Brain microvascular endothelial cell (primary cell): ENCODE measurements at regions not wholly inside any gene's neighbourhood (a gene's known extent, or its start where the extent isn't known, plus 50 kb on each side); places are given as distances from the start of the nearest gene placed in this dataset.

Experiments used
- DNase-seq: peaks from one replicate; pipeline ENCODE4 v3.0.0-alpha.2; 2020
- H3K27ac ChIP-seq: fragments of 250-450 bp; sonication (Bioruptor Pico); 2 replicates; pipeline ENCODE4 v1.5.1; 2020; ENCODE audit warnings: mild to moderate bottlenecking, moderate library complexity
- H3K27me3 ChIP-seq: fragments of 250-450 bp; sonication (Bioruptor Pico); replicated peaks from 2 replicates; pipeline ENCODE4 v1.5.1; 2020; ENCODE audit warnings: mild to moderate bottlenecking
- H3K36me3 ChIP-seq: fragments of 250-450 bp; sonication (Bioruptor Pico); replicated peaks from 2 replicates; pipeline ENCODE4 v1.5.1; 2020; ENCODE audit warnings: mild to moderate bottlenecking
- H3K4me3 ChIP-seq: 2 replicates; pipeline ENCODE4 v1.5.1; 2011; ENCODE audit warnings: low read depth, mild to moderate bottlenecking, control low read depth, low read length, moderate library complexity
- in situ Hi-C: cut with HindIII; loops from 2 replicates; pipeline ENCODE4 v1.10.0; 2017; ENCODE audit warnings: low sequenced_read_pairs, low pct_ligation_motif_present
- TF ChIP-seq, protein P1 (sequence below): IDR thresholded peaks from 2 replicates; pipeline ENCODE4 v1.5.1; 2011; ENCODE audit warnings: low read depth, mild to moderate bottlenecking, moderate library complexity, low read length, control low read depth, inconsistent platforms; ENCODE audit errors: missing control alignments

DNA sequence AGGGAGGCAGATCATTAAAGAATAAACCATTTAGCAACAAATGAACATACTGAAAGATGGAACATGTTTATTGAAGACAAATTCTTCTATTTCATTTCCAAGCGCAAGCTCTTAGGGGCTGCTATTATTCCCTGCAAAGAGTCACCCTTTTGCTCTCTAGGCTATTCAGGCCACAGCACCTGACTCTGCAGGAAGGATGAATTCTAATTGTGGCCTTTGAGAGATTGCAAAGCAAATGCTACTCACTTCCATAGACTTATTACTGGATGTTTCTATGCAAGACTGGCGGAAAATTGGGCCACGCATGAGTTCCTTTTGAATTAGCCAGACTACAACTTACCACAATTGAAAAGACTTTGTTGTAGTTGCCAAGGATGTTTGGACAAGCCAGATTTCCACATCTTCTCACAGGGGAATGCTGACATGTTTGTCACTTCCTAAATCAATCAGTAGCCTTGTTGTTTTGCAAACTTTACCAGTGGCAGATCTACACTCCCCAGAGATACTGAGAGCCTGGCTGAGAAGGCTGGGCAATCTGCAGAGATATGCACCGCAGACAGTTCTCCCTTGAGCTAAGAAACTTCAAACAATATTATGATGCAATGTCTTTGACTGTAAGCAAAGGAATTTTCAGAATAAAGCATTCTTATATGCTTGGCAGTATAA, 334.3 kb upstream of the SYT1 start:
- peak; percentile 2 for DNase-seq
- TF ChIP-seq, protein P1, sequence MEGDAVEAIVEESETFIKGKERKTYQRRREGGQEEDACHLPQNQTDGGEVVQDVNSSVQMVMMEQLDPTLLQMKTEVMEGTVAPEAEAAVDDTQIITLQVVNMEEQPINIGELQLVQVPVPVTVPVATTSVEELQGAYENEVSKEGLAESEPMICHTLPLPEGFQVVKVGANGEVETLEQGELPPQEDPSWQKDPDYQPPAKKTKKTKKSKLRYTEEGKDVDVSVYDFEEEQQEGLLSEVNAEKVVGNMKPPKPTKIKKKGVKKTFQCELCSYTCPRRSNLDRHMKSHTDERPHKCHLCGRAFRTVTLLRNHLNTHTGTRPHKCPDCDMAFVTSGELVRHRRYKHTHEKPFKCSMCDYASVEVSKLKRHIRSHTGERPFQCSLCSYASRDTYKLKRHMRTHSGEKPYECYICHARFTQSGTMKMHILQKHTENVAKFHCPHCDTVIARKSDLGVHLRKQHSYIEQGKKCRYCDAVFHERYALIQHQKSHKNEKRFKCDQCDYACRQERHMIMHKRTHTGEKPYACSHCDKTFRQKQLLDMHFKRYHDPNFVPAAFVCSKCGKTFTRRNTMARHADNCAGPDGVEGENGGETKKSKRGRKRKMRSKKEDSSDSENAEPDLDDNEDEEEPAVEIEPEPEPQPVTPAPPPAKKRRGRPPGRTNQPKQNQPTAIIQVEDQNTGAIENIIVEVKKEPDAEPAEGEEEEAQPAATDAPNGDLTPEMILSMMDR = no peak
- H3K36me3 ChIP-seq = no peaks in the 10 kb centered on the region
- H3K4me3 ChIP-seq = no peak overlapping the region
- no peaks in the 10 kb centered on the region for H3K27me3 ChIP-seq
- H3K27ac ChIP-seq = no peak overlapping the region
- in situ Hi-C loops = no loop called here

DNA sequence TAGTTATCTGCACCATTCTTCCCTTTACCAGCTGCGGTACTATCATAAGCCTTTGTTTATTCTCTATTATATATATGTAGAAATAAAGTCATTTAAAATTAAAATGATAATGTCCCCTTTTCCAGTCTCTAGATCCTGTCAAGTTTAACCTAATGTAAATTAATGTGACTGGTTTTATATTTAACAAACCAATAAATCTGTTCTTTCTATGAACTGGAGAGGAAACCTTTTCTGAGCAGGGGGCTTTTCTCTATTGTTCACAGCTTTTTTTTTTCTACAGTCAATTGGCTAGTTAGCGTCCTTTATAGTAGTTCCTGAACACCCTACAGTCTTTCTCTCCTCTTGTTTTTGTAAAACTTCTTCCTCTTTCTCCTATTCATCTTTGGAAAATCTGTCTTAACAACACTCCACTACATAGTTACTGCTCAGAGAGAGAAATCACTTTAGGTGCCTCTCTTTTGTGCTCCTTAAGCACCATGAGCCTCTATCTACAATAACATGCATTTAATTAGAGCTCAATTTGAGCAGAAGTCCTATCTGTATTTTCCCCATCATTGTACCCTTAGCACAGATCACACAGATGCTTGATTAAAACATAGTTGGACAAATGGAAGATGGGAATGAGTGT, 332.6 kb upstream of the SYT1 start:
- no peaks in the 10 kb centered on the region for H3K36me3 ChIP-seq
- no peak overlapping the region for H3K27ac ChIP-seq
- DNase-seq = no peak
- no peak overlapping the region for H3K4me3 ChIP-seq
- H3K27me3 ChIP-seq = no peaks in the 10 kb centered on the region
- in situ Hi-C loops = no loop called here
- TF ChIP-seq, protein P1 = no peak

DNA sequence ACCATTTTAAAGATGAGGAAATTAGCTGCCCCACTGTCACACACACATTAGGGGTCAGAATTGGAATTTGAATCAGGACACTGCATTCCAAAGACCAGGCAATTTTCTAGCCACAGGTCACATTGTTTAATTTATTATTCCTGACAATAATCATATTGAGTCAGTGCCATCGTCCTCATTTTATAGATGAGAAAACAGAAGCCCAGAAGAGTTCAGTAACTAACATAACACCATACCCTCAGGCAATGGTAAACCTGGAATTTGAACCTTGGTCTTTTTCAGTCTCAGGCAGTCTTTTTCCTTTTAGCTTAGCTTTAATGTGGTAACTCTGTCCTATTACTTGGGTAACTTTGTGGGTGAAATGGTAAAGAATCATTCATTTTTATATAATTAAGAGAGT, 330.3 kb upstream of the SYT1 start:
- Histone ChIP-seq H3K36me3 (no peaks in the 10 kb centered on the region), H3K4me3 (no peak overlapping the region), H3K27ac (no peak overlapping the region), H3K27me3 (no peaks in the 10 kb centered on the region)
- no peak for DNase-seq
- in situ Hi-C loops = no loop called here
- TF ChIP-seq, protein P1 = no peak

DNA sequence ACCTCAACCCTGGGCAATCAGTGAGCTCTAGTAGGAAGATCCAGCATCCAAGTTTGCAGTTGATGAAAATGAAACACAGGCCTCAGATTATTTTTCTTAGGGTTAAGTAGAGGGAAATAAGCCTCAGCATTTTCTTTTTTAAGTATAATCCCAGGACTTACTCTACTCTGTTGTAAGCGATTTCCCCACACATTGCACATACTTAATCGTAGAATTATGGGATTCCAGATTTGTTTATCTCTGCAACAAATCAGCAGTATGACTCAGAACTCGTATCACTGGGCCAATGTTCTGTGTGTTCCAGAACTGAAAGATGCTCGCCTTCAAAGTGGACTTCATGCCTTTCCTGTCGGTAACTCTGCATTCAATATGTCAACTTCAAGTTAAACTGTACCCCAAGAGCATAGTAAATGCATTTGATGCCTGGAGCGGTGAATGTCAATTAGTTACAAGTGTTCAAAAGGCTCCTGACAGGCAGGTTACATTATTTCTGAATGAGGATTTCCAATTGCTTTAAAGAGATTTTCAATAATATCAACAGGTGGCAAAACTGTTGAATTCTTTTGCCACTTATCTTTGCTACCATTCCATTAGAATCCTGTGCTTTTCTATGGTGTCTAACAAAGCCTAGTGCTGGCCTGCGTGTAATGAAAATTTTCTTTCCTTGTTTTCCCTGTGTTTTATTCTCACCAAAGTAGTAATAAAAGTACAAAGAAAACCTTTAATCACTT, 323.8 kb upstream of the SYT1 start:
- TF ChIP-seq, protein P1 = no peak
- Histone ChIP-seq H3K4me3 (no peak overlapping the region), H3K36me3 (no peaks in the 10 kb centered on the region), H3K27ac (no peak overlapping the region), H3K27me3 (no peaks in the 10 kb centered on the region)
- in situ Hi-C loops = no loop called here
- no peak for DNase-seq

DNA sequence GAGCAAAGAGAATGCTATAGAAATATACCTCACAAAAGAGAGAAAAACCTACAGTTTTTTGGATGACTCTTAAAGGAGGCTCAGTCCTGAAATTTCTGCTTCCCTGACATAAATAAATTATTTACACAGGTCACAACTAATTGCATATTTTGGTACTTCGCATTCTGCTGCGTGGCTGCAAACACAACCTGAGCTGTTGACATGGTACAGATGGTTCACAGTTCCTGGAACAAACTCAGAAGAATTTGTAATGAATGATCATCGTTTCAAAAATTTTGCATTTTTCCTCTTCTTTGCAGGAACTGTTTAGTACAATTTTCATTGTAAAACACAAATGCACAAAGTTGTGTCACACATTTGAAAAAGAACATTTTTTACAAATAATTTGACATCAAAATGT, 313.7 kb upstream of the SYT1 start:
- Histone ChIP-seq H3K36me3 (no peaks in the 10 kb centered on the region), H3K27me3 (no peaks in the 10 kb centered on the region), H3K4me3 (no peak overlapping the region), H3K27ac (no peak overlapping the region)
- in situ Hi-C loops = no loop called here
- DNase-seq = no peak
- TF ChIP-seq, protein P1 = no peak
